ENCODE measurements at regions not wholly inside any gene's neighbourhood (a gene's known extent, or its start where the extent isn't known, plus 50 kb on each side); places are given as distances from the start of the nearest gene placed in this dataset.

GRCh38 chr10:57769298-57769697 is 498.4 kb downstream of the IPMK start:
- no peak for TF ChIP-seq CTCF (IDR thresholded peaks at IDR 0.05)
- Histone ChIP-seq H3K9me3 (ENCODE audit: control insufficient read depth in 1 of 2, insufficient read depth in 1 of 2, low read length in 2 of 2) (no peaks in the 10 kb centered on the region), H3K4me3 (ENCODE audit: low read length) (no peak overlapping the region), H3K27ac (ENCODE audit: low read depth in 1 of 2, low read length in 2 of 2) (no peak overlapping the region), H3K27me3 (ENCODE audit: control insufficient read depth in 1 of 2, insufficient read depth in 2 of 2, low read length in 2 of 2) (no peaks in the 10 kb centered on the region), H3K36me3 (ENCODE audit: insufficient read depth, low read length) (no peaks in the 10 kb centered on the region), H3K4me1 (ENCODE audit: insufficient read depth, low read length) (no peaks in the 10 kb centered on the region)
- no peak overlapping the region for H3K27ac Mint-ChIP-seq
- POLR2A ChIA-PET: no interaction called here
- peaks cover 16% of the 10 kb centered on the region for H3K9me3 Mint-ChIP-seq
- ATAC-seq (ENCODE audit: poor library complexity): no peak
- no peaks in the 10 kb centered on the region for H3K4me1 Mint-ChIP-seq (ENCODE audit: low read depth)
- H3K4me3 Mint-ChIP-seq: no peak overlapping the region
- no peak for DNase-seq
- CTCF ChIA-PET: no interaction called here
- no peaks in the 10 kb centered on the region for H3K36me3 Mint-ChIP-seq (ENCODE audit: low read depth)
- intact Hi-C loops (cut with DNase I, micrococcal nuclease): loop anchor here in 1 of 2 experiments (10.0 kb wide), 1 partner anchor 56 kb away; no protein-coding TSS in a partner anchor
- no peaks in the 10 kb centered on the region for H3K27me3 Mint-ChIP-seq

GRCh38 chr10:57759777-57760176 is 507.9 kb downstream of the IPMK start:
- H3K4me3 ChIP-seq (ENCODE audit: low read length): no peak overlapping the region
- H3K27me3 Mint-ChIP-seq: no peaks in the 10 kb centered on the region
- no peaks in the 10 kb centered on the region for H3K4me1 Mint-ChIP-seq (ENCODE audit: low read depth)
- H3K36me3 Mint-ChIP-seq (ENCODE audit: low read depth): no peaks in the 10 kb centered on the region
- intact Hi-C loops (cut with DNase I, micrococcal nuclease): loop anchor here in 1 of 2 experiments (10.0 kb wide), 1 partner anchor 65 kb away; no protein-coding TSS in a partner anchor
- H3K9me3 ChIP-seq (ENCODE audit: control insufficient read depth in 1 of 2, insufficient read depth in 1 of 2, low read length in 2 of 2): no peaks in the 10 kb centered on the region
- DNase-seq (no peak), ATAC-seq (ENCODE audit: poor library complexity) (no peak)
- H3K4me1 ChIP-seq (ENCODE audit: insufficient read depth, low read length): no peaks in the 10 kb centered on the region
- no peak overlapping the region for H3K27ac Mint-ChIP-seq
- H3K9me3 Mint-ChIP-seq: peaks cover 8% of the 10 kb centered on the region
- H3K36me3 ChIP-seq (ENCODE audit: insufficient read depth, low read length): no peaks in the 10 kb centered on the region
- ChIA-PET POLR2A (no interaction called here), CTCF (no interaction called here)
- no peak overlapping the region for H3K27ac ChIP-seq (ENCODE audit: low read depth in 1 of 2, low read length in 2 of 2)
- no peak for TF ChIP-seq CTCF (IDR thresholded peaks at IDR 0.05)
- H3K27me3 ChIP-seq (ENCODE audit: control insufficient read depth in 1 of 2, insufficient read depth in 2 of 2, low read length in 2 of 2): no peaks in the 10 kb centered on the region
- H3K4me3 Mint-ChIP-seq: no peak overlapping the region

- Mint-ChIP-seq H3K4me1 (ENCODE audit: low read depth) (no peaks in the 10 kb centered on the region), H3K27me3 (no peaks in the 10 kb centered on the region), H3K9me3 (peaks cover 13% of the 10 kb centered on the region), H3K36me3 (ENCODE audit: low read depth) (no peaks in the 10 kb centered on the region), H3K27ac (no peak overlapping the region), H3K4me3 (no peak overlapping the region)
- DNase-seq (no peak), ATAC-seq (ENCODE audit: poor library complexity) (no peak)
- H3K27ac ChIP-seq (ENCODE audit: low read depth in 1 of 2, low read length in 2 of 2): no peak overlapping the region
- CTCF ChIA-PET: no interaction called here
- H3K9me3 ChIP-seq (ENCODE audit: control insufficient read depth in 1 of 2, insufficient read depth in 1 of 2, low read length in 2 of 2): no peaks in the 10 kb centered on the region
- no peak for TF ChIP-seq CTCF (IDR thresholded peaks at IDR 0.05)
- no peaks in the 10 kb centered on the region for H3K4me1 ChIP-seq (ENCODE audit: insufficient read depth, low read length)
- no peaks in the 10 kb centered on the region for H3K36me3 ChIP-seq (ENCODE audit: insufficient read depth, low read length)
- H3K4me3 ChIP-seq (ENCODE audit: low read length): no peak overlapping the region
- POLR2A ChIA-PET: no interaction called here
- intact Hi-C loops (cut with DNase I, micrococcal nuclease): no loop called here
- no peaks in the 10 kb centered on the region for H3K27me3 ChIP-seq (ENCODE audit: control insufficient read depth in 1 of 2, insufficient read depth in 2 of 2, low read length in 2 of 2)
These were observed 512.9 kb downstream of the IPMK start for GRCh38 chr10:57754803-57755202.

Measured in CD4-positive, alpha-beta T cell (primary cell).